ENCODE measurements at regions not wholly inside any gene's neighbourhood (a gene's known extent, or its start where the extent isn't known, plus 50 kb on each side); places are given as distances from the start of the nearest gene placed in this dataset.
A peak's percentile ranks its signal among the peaks of the same experiment; 100 is the strongest.

DNA sequence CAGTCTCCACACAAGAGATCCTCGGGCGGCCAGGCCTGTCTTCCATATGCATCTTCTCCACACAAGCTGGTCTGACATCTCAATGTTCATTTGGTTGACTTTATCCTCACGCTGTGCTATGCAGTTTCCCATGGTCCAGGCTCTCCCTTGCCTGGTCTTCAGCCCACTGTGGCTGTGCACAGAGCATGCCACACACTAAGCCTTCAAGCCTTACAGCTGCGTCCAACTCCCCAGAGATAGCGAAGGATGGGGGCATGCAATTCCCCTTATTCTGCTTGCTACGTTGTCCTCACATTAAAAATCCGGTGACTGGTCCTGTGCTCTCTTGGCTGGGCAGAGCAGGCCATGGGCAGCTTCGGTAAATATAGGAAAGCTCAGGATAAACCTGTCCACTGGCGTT is 188.7 kb upstream of the TCERG1L start:
- no CpG with 5 or more reads among the region's 9 CpGs for WGBS (ENCODE audit: insufficient coverage, low lambda C conversion rate)
- H3K4me3 ChIP-seq (ENCODE audit: low read length) = no peak overlapping the region

DNA sequence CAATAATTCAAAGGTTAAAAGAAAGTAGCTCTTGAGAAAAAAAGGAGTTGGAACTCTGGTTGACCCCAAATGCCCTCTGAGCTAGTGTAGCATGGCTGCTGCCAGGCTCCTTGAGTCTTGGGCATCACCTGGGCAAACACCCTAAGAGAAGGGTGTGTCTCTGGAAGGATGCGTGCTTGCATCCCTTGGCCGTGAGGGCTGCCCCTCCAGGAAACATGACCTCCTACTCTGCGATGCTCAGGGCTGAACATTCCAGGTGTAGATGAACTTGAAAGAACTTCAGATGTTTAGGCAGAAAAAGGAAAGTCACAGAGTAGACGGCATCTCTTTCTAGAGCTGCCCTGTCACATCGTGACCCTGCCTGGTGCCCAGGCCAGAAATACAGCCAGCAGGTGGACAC is 189.4 kb upstream of the TCERG1L start:
- no CpG with 5 or more reads among the region's 5 CpGs for WGBS (ENCODE audit: insufficient coverage, low lambda C conversion rate)
- Histone ChIP-seq H3K27me3 (ENCODE audit: control insufficient read depth, insufficient read depth, low read length) (no peaks in the 10 kb centered on the region), H3K36me3 (ENCODE audit: control insufficient read depth, insufficient read depth, low read length) (no peaks in the 10 kb centered on the region), H3K9me3 (ENCODE audit: control insufficient read depth, low read depth, low read length) (no peaks in the 10 kb centered on the region), H3K4me1 (ENCODE audit: control insufficient read depth, insufficient read depth, low read length) (no peaks in the 10 kb centered on the region), H3K4me3 (ENCODE audit: low read length) (no peak overlapping the region), H3K27ac (ENCODE audit: low read length) (no peak overlapping the region)
- peak in 1 of 2 donors; percentile 14 for DNase-seq

More for the DNA sequence above, 188.7 kb upstream of the TCERG1L start:
- Histone ChIP-seq H3K27me3 (ENCODE audit: control insufficient read depth, insufficient read depth, low read length) (no peaks in the 10 kb centered on the region), H3K4me1 (ENCODE audit: control insufficient read depth, insufficient read depth, low read length) (no peaks in the 10 kb centered on the region), H3K9me3 (ENCODE audit: control insufficient read depth, low read depth, low read length) (no peaks in the 10 kb centered on the region), H3K36me3 (ENCODE audit: control insufficient read depth, insufficient read depth, low read length) (no peaks in the 10 kb centered on the region), H3K27ac (ENCODE audit: low read length) (no peak overlapping the region)
- no peak for DNase-seq

DNA sequence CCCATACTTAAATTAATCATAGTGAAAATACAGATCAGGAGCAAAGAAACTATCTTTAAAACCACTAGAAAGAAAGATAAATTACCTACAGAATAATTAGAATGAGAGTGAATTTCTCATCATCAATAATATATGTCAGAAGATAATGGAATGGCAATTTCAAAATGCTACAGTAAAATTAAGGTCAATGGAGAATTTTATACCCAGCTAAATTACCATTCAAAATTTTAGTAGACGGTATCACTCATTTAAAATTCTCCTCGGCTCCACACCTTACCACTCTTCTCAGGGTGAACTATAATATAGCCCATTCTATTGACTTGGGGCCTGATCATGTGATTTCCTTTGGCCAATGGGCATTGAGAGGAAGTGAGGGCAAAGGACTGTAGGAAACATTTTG is 192.5 kb upstream of the TCERG1L start:
- Histone ChIP-seq H3K27ac (ENCODE audit: low read length) (no peak overlapping the region), H3K4me3 (ENCODE audit: low read length) (no peak overlapping the region), H3K27me3 (ENCODE audit: control insufficient read depth, insufficient read depth, low read length) (no peaks in the 10 kb centered on the region), H3K36me3 (ENCODE audit: control insufficient read depth, insufficient read depth, low read length) (no peaks in the 10 kb centered on the region), H3K4me1 (ENCODE audit: control insufficient read depth, insufficient read depth, low read length) (no peaks in the 10 kb centered on the region), H3K9me3 (ENCODE audit: control insufficient read depth, low read depth, low read length) (no peaks in the 10 kb centered on the region)
- WGBS (ENCODE audit: insufficient coverage, low lambda C conversion rate) = no CpG with 5 or more reads among the region's 2 CpGs
- no peak for DNase-seq

DNA sequence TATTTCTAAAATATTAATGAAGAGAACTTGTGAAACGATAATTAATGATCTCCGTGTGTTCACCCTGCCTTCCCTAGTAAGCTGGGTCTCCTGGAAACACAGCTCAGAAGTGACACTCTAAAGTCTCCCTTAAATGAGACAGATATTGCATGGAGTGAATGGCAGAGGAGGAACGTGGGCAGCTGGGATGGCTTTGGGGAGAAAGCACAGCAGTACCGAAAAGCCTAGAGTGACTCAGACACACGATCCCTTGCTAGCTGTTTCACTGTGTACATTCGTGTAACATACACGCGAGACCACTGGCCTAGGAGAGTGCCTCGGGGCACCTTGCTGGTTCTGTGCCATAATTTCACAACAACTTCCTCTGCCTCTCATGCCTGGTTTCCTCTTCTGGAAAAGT is 199.9 kb upstream of the TCERG1L start:
- peaks cover 10% of the 10 kb centered on the region for H3K9me3 ChIP-seq (ENCODE audit: control insufficient read depth, low read depth, low read length)
- no peaks in the 10 kb centered on the region for H3K27me3 ChIP-seq (ENCODE audit: control insufficient read depth, insufficient read depth, low read length)
- H3K27ac ChIP-seq (ENCODE audit: low read length) = no peak overlapping the region
- WGBS (ENCODE audit: insufficient coverage, low lambda C conversion rate) = no CpG with 5 or more reads among the region's 9 CpGs
- H3K36me3 ChIP-seq (ENCODE audit: control insufficient read depth, insufficient read depth, low read length) = no peaks in the 10 kb centered on the region
- H3K4me1 ChIP-seq (ENCODE audit: control insufficient read depth, insufficient read depth, low read length) = no peaks in the 10 kb centered on the region
- DNase-seq = no peak
- no peak overlapping the region for H3K4me3 ChIP-seq (ENCODE audit: low read length)

DNA sequence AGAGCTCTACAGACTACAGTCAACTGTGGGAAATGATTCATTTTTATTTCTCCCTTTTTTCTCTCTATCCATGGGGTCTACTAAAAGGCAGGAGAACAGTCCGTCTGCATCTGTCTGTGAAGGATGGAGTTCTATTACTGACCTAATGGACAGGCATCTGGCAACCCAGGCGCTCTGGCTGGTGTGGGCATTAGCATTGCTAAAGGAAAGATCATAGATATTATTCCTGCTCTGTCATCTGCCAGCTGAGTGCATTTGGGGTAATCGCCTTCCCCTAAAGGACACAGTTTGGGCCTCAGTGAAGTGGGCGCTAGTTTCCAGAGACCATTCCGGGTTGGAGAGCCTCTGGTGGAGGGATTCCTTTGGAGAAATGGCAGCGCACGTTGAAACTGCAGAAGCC is 201.3 kb upstream of the TCERG1L start:
- no peak for DNase-seq
- Histone ChIP-seq H3K4me3 (ENCODE audit: low read length) (no peak overlapping the region), H3K27ac (ENCODE audit: low read length) (no peak overlapping the region), H3K27me3 (ENCODE audit: control insufficient read depth, insufficient read depth, low read length) (no peaks in the 10 kb centered on the region), H3K9me3 (ENCODE audit: control insufficient read depth, low read depth, low read length) (peaks cover 10% of the 10 kb centered on the region), H3K4me1 (ENCODE audit: control insufficient read depth, insufficient read depth, low read length) (no peaks in the 10 kb centered on the region), H3K36me3 (ENCODE audit: control insufficient read depth, insufficient read depth, low read length) (no peaks in the 10 kb centered on the region)
- WGBS (ENCODE audit: insufficient coverage, low lambda C conversion rate) = no CpG with 5 or more reads among the region's 7 CpGs

DNA sequence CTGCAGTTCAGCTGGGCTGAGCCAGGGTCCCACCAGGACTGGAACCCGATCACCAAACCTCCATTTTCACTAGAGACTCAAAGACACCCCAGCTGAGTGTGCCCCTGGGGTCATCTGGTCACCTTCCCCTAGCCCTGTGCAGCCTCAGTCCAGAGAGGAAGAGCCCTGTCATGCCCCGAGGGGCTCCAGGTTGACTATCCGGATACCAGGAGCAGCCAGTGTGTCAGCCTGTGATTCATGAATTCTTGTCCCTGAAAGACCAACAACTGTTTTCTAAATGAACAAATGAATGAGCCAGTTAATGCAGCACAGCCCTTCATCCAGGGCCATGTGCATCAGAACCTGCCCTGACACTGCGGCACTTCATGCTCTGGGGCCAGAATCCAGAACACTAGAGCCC is 201.9 kb upstream of the TCERG1L start:
- no CpG with 5 or more reads among the region's 4 CpGs for WGBS (ENCODE audit: insufficient coverage, low lambda C conversion rate)
- no peak for DNase-seq
- Histone ChIP-seq H3K27ac (ENCODE audit: low read length) (no peak overlapping the region), H3K27me3 (ENCODE audit: control insufficient read depth, insufficient read depth, low read length) (no peaks in the 10 kb centered on the region), H3K4me3 (ENCODE audit: low read length) (no peak overlapping the region), H3K4me1 (ENCODE audit: control insufficient read depth, insufficient read depth, low read length) (no peaks in the 10 kb centered on the region), H3K9me3 (ENCODE audit: control insufficient read depth, low read depth, low read length) (peaks cover 10% of the 10 kb centered on the region), H3K36me3 (ENCODE audit: control insufficient read depth, insufficient read depth, low read length) (no peaks in the 10 kb centered on the region)

DNA sequence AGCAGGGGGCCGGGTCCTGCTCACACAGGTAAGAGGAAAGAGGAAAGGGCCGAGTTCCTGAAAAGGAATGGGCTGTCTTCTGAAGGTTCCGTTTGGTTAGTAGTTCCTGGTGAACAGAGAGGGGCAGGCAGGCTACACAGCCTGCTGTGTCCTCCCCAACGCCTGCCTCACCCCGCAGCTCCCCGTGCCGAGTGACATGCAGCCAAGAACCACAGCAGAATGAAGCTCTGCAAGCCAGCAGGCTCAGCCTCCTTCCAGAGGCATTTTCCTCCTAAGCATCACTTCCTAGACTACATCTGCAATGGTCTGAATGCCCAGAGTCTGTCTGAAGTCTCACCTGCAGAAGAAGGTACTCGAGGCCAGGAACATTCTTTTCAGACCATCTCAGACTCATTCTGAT is 202.4 kb upstream of the TCERG1L start:
- Histone ChIP-seq H3K36me3 (ENCODE audit: control insufficient read depth, insufficient read depth, low read length) (no peaks in the 10 kb centered on the region), H3K4me3 (ENCODE audit: low read length) (no peak overlapping the region), H3K4me1 (ENCODE audit: control insufficient read depth, insufficient read depth, low read length) (no peaks in the 10 kb centered on the region), H3K27me3 (ENCODE audit: control insufficient read depth, insufficient read depth, low read length) (no peaks in the 10 kb centered on the region), H3K9me3 (ENCODE audit: control insufficient read depth, low read depth, low read length) (peaks cover 10% of the 10 kb centered on the region), H3K27ac (ENCODE audit: low read length) (no peak overlapping the region)
- no peak for DNase-seq
- no CpG with 5 or more reads among the region's 8 CpGs for WGBS (ENCODE audit: insufficient coverage, low lambda C conversion rate)

DNA sequence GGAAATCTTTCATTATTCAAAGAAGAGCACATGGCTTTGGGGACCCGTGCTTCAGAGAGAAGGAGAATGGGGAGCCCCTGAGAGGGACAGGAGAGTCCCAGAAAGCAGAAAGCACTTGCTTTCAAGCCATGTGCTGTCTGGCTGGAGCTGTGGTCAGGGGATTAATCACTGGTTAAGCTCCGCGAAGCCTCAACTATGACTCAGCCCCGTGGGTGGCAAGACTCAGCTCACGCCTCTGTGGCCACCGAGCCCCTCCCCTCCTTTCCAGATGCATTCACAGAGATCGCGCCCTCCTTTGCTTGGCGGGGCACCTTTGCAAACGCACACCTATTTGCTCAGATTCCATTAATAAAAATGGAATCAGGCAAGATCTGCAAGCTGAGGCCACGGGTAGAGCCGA is 202.9 kb upstream of the TCERG1L start:
- Histone ChIP-seq H3K9me3 (ENCODE audit: control insufficient read depth, low read depth, low read length) (peaks cover 10% of the 10 kb centered on the region), H3K27ac (ENCODE audit: low read length) (no peak overlapping the region), H3K4me1 (ENCODE audit: control insufficient read depth, insufficient read depth, low read length) (no peaks in the 10 kb centered on the region), H3K36me3 (ENCODE audit: control insufficient read depth, insufficient read depth, low read length) (no peaks in the 10 kb centered on the region), H3K27me3 (ENCODE audit: control insufficient read depth, insufficient read depth, low read length) (no peaks in the 10 kb centered on the region), H3K4me3 (ENCODE audit: low read length) (no peak overlapping the region)
- no peak for DNase-seq
- WGBS (ENCODE audit: insufficient coverage, low lambda C conversion rate) = no CpG with 5 or more reads among the region's 12 CpGs

DNA sequence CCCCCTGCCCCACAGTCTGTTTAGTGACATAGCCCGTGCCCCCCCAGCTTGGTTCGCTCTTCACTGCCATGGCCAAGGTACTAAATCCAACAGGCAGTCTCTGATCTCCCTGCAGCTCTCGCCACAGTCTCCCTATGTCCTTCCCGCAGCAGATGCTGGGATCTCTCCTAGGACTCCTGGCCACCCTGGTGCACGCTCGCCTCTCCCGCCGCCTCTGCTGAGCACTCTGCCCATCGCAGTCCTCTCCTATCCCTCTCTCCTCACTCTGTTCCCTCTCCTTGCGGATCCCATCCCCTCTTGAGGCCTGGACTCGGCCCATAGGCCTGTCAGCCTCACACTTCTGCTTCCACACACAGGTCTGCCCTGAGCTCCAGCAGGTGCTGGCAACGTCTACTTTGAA is 204.8 kb upstream of the TCERG1L start:
- H3K27ac ChIP-seq (ENCODE audit: low read length) = no peak overlapping the region
- H3K4me1 ChIP-seq (ENCODE audit: control insufficient read depth, insufficient read depth, low read length) = no peaks in the 10 kb centered on the region
- DNase-seq = no peak
- WGBS (ENCODE audit: insufficient coverage, low lambda C conversion rate) = 94% methylated on average over 6 of the region's 12 CpGs
- H3K9me3 ChIP-seq (ENCODE audit: control insufficient read depth, low read depth, low read length) = peaks cover 7% of the 10 kb centered on the region
- no peaks in the 10 kb centered on the region for H3K27me3 ChIP-seq (ENCODE audit: control insufficient read depth, insufficient read depth, low read length)
- no peak overlapping the region for H3K4me3 ChIP-seq (ENCODE audit: low read length)
- no peaks in the 10 kb centered on the region for H3K36me3 ChIP-seq (ENCODE audit: control insufficient read depth, insufficient read depth, low read length)

DNA sequence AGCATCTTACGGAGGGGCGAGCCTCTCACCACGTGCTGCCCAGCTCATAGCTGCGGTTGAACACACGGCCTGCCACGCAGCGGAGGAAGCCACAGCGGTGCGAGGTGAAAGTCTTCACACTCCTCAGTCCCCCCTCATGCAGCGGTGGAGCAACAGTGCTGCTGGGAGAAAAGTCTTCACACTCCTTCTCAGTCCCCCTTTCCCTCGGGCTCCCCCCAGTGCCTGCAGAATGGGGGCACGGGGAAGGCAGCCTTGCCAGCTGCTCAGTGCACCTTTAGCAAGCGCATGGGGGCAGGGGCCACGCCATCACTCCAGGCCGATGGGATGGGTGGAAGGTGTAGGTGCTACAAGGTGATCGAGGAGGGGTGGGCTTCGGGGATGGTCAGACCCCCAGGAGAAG is 206.3 kb upstream of the TCERG1L start:
- Histone ChIP-seq H3K27me3 (ENCODE audit: control insufficient read depth, insufficient read depth, low read length) (no peaks in the 10 kb centered on the region), H3K4me1 (ENCODE audit: control insufficient read depth, insufficient read depth, low read length) (no peaks in the 10 kb centered on the region), H3K36me3 (ENCODE audit: control insufficient read depth, insufficient read depth, low read length) (no peaks in the 10 kb centered on the region), H3K9me3 (ENCODE audit: control insufficient read depth, low read depth, low read length) (no peaks in the 10 kb centered on the region), H3K4me3 (ENCODE audit: low read length) (no peak overlapping the region), H3K27ac (ENCODE audit: low read length) (no peak overlapping the region)
- WGBS (ENCODE audit: insufficient coverage, low lambda C conversion rate) = no CpG with 5 or more reads among the region's 17 CpGs
- no peak for DNase-seq

DNA sequence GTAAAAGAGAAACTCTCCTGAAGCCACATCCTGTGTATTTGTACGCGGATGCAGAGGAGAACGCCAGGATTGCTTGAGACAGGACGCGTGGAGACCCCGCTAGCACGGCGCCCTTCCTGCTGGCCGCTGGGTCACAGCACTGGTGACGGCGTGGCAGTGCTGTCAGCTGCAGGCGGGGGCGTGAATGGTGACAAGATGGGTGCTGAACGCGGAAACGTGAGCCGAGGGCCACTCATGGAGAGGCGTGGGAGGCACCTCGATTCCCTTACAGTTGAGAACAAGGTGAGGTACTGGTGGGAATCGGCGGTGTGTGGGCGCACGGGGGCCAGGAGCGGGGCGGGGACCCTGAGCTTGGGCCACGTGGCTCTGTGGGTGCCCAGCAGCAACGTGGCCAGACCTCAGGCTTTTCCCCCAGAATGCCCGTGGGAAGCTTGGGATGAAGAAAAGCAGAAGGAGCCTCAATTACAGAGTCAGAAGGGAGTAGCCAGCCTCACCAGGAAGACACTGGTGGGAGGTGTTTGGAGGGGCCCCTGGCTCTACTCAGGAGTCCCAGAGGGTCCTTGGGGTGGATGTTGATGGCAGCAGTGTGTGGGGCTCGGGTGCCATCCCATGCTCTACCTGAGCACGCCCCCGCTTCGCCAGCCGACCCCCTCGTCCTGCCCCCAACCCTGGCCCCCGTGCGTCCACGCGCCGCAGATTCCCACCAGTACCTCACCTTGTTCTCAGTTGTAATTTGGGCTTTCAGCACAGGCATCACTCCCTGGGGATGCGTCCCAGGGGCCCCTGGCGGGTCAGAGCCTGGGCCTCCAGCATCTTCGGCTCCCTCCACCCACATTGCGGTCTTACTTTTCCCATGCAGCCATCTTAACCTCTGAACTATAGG is 208.4 kb upstream of the TCERG1L start:
- no CpG with 5 or more reads among the region's 43 CpGs for WGBS (ENCODE audit: insufficient coverage, low lambda C conversion rate)
- DNase-seq = no peak

More for the DNA sequence above, 208.4 kb upstream of the TCERG1L start:
- Histone ChIP-seq H3K27ac (ENCODE audit: low read length) (no peak overlapping the region), H3K4me3 (ENCODE audit: low read length) (no peak overlapping the region), H3K4me1 (ENCODE audit: control insufficient read depth, insufficient read depth, low read length) (no peaks in the 10 kb centered on the region), H3K36me3 (ENCODE audit: control insufficient read depth, insufficient read depth, low read length) (no peaks in the 10 kb centered on the region), H3K9me3 (ENCODE audit: control insufficient read depth, low read depth, low read length) (no peaks in the 10 kb centered on the region), H3K27me3 (ENCODE audit: control insufficient read depth, insufficient read depth, low read length) (no peaks in the 10 kb centered on the region)

All from large intestine (tissue), 3 donors.